ENCODE measurements at regions not wholly inside any gene's neighbourhood (a gene's known extent, or its start where the extent isn't known, plus 50 kb on each side); places are given as distances from the start of the nearest gene placed in this dataset.

- DNase-seq (ENCODE audit: low read depth) = no peak
Observed at GRCh38 chr1:63198871-63199394, 123.4 kb upstream of the FOXD3 start.

- DNase-seq (ENCODE audit: low read depth) = no peak
Observed at GRCh38 chr1:63199706-63200335, 122.5 kb upstream of the FOXD3 start.

- no peak for DNase-seq (ENCODE audit: low read depth)
Observed at GRCh38 chr1:63200676-63201075, 121.7 kb upstream of the FOXD3 start.

GRCh38 chr1:63203641-63204040 lies 118.7 kb upstream of the FOXD3 start:
- no peak for DNase-seq (ENCODE audit: low read depth)

GRCh38 chr1:63205776-63206175 lies 116.6 kb upstream of the FOXD3 start:
- DNase-seq (ENCODE audit: low read depth) = no peak

- DNase-seq (ENCODE audit: low read depth) = no peak
Observed at GRCh38 chr1:63214553-63214952, 107.8 kb upstream of the FOXD3 start.

GRCh38 chr1:63223426-63223825 lies 98.9 kb upstream of the FOXD3 start:
- DNase-seq (ENCODE audit: low read depth) = no peak

- no peak for DNase-seq (ENCODE audit: low read depth)
Observed at GRCh38 chr1:63230722-63231121, 91.6 kb upstream of the FOXD3 start.

- no peak for DNase-seq (ENCODE audit: low read depth)
Observed at GRCh38 chr1:63238721-63239120, 83.6 kb upstream of the FOXD3 start.

- DNase-seq (ENCODE audit: low read depth) = no peak
Observed at GRCh38 chr1:63245186-63245585, 77.2 kb upstream of the FOXD3 start.

GRCh38 chr1:63248216-63248615 lies 74.2 kb upstream of the FOXD3 start:
- no peak for DNase-seq (ENCODE audit: low read depth)

GRCh38 chr1:63255153-63255552 lies 67.2 kb upstream of the FOXD3 start:
- peak; percentile 79 for DNase-seq (ENCODE audit: low read depth)

GRCh38 chr1:63261736-63262458 lies 60.5 kb upstream of the FOXD3 start:
- peak; percentile 59 for DNase-seq (ENCODE audit: low read depth)

- no peak for DNase-seq (ENCODE audit: low read depth)
Observed at GRCh38 chr1:63262459-63262770, 60.0 kb upstream of the FOXD3 start.

GRCh38 chr1:63264161-63264560 lies 58.2 kb upstream of the FOXD3 start:
- DNase-seq (ENCODE audit: low read depth) = peak; percentile 43

GRCh38 chr1:63266857-63267256 lies 55.5 kb upstream of the FOXD3 start:
- DNase-seq (ENCODE audit: low read depth) = no peak

- DNase-seq (ENCODE audit: low read depth) = no peak
Observed at GRCh38 chr1:63268876-63269275, 53.5 kb upstream of the FOXD3 start.

GRCh38 chr1:63269571-63269970 lies 52.8 kb upstream of the FOXD3 start:
- no peak for DNase-seq (ENCODE audit: low read depth)

Measured in renal cortical epithelial cell (primary cell).